Suprapubic skin (tissue), 3 donors: ENCODE measurements at regions not wholly inside any gene's neighbourhood (a gene's known extent, or its start where the extent isn't known, plus 50 kb on each side); places are given as distances from the start of the nearest gene placed in this dataset.

ENCODE experiments used
- EP300 ChIP-seq: sonication (generic); formaldehyde crosslinking; IDR thresholded peaks from one replicate; pipeline ENCODE4 v1.6.1; 2017; ENCODE audit warnings: antibody characterized with exemption
- POLR2A ChIP-seq, 2 donors: fragments of 450-650 bp; IDR thresholded peaks; one replicate each; pipeline ENCODE4 v1.6.1; 2017; ENCODE audit warnings: antibody characterized with exemption in 2 of 2, mild to moderate bottlenecking in 2 of 2, moderate library complexity in 2 of 2
- TF ChIP-seq, protein P1 (sequence below), 2 donors: fragments of 200-600 bp in 1 of 2; fragments of 450-650 bp in 1 of 2; sonication (generic) in 1 of 2; IDR thresholded peaks; one replicate each; pipeline ENCODE4 v1.5.1; 2016 to 2019; ENCODE audit warnings: antibody characterized with exemption in 2 of 2, mild to moderate bottlenecking in 1 of 2, moderate library complexity in 1 of 2

DNA sequence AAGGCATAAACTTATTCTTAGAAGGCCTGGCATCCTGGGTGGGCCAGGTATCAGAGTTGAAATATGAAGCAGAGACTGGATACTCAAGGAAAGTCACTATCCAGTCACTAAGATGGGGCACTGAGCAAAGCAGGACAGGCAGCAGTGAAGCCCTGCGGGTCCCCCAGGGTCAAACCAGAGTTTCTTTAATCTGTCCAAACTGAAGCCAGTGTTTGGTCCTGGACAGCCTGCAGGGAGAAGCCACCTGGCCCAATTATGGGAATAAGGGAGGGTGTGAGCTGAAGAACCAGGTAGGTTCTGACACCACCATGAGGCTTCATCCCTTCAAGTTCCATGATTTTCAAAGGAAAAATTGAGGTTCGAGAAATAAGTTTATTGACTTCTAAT is 109.7 kb upstream of the FOXN2 start:
- TF ChIP-seq, protein P1, sequence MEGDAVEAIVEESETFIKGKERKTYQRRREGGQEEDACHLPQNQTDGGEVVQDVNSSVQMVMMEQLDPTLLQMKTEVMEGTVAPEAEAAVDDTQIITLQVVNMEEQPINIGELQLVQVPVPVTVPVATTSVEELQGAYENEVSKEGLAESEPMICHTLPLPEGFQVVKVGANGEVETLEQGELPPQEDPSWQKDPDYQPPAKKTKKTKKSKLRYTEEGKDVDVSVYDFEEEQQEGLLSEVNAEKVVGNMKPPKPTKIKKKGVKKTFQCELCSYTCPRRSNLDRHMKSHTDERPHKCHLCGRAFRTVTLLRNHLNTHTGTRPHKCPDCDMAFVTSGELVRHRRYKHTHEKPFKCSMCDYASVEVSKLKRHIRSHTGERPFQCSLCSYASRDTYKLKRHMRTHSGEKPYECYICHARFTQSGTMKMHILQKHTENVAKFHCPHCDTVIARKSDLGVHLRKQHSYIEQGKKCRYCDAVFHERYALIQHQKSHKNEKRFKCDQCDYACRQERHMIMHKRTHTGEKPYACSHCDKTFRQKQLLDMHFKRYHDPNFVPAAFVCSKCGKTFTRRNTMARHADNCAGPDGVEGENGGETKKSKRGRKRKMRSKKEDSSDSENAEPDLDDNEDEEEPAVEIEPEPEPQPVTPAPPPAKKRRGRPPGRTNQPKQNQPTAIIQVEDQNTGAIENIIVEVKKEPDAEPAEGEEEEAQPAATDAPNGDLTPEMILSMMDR (IDR thresholded peaks at IDR 0.05) = no peak
- no peak for TF ChIP-seq EP300
- TF ChIP-seq POLR2A (IDR thresholded peaks at IDR 0.05) = no peak
